Fibroblast of mammary gland (primary cell): ENCODE measurements at regions not wholly inside any gene's neighbourhood (a gene's known extent, or its start where the extent isn't known, plus 50 kb on each side); places are given as distances from the start of the nearest gene placed in this dataset.

ENCODE experiments used
- DNase-seq: peaks from one replicate; pipeline ENCODE4 v3.0.0-alpha.2; 2010; ENCODE audit warnings: low read depth
- H3K4me3 ChIP-seq: 2 replicates; pipeline ENCODE4 v1.5.1; 2011; ENCODE audit warnings: low read depth, mild to moderate bottlenecking, low read length, moderate library complexity; ENCODE audit not compliant: control insufficient read depth
- CTCF ChIP-seq: conservative IDR thresholded peaks from 2 replicates; pipeline ENCODE4 v1.5.1; 2011; ENCODE audit warnings: low read depth, low read length, inconsistent platforms; ENCODE audit not compliant: control insufficient read depth, insufficient read depth

- no peak for DNase-seq
- no peak for TF ChIP-seq CTCF
- H3K4me3 ChIP-seq = no peak overlapping the region
These were observed 580.4 kb upstream of the KLF4 start for GRCh38 chr9:108069991-108070390.

GRCh38 chr9:108062680-108063079 lies 573.1 kb upstream of the KLF4 start:
- TF ChIP-seq CTCF = no peak
- no peak for DNase-seq
- no peak overlapping the region for H3K4me3 ChIP-seq

GRCh38 chr9:108060175-108060574 lies 570.6 kb upstream of the KLF4 start:
- DNase-seq = no peak
- H3K4me3 ChIP-seq = no peak overlapping the region
- no peak for TF ChIP-seq CTCF

GRCh38 chr9:108058135-108058814 lies 568.7 kb upstream of the KLF4 start:
- TF ChIP-seq CTCF = no peak
- DNase-seq = no peak
- no peak overlapping the region for H3K4me3 ChIP-seq

- TF ChIP-seq CTCF = no peak
- DNase-seq = peak; percentile 98
- H3K4me3 ChIP-seq = no peak overlapping the region
These were observed 568.0 kb upstream of the KLF4 start for GRCh38 chr9:108057421-108058134.

- TF ChIP-seq CTCF = no peak
- no peak overlapping the region for H3K4me3 ChIP-seq
- peak; percentile 92 for DNase-seq
These were observed 567.3 kb upstream of the KLF4 start for GRCh38 chr9:108056805-108057386.
